ENCODE measurements at regions not wholly inside any gene's neighbourhood (a gene's known extent, or its start where the extent isn't known, plus 50 kb on each side); places are given as distances from the start of the nearest gene placed in this dataset.
"Not testable (repeated sequence)": the region's sequence is repeated elsewhere in the genome, so short reads cannot be mapped to it uniquely, and the experiment has no call there.

DNA sequence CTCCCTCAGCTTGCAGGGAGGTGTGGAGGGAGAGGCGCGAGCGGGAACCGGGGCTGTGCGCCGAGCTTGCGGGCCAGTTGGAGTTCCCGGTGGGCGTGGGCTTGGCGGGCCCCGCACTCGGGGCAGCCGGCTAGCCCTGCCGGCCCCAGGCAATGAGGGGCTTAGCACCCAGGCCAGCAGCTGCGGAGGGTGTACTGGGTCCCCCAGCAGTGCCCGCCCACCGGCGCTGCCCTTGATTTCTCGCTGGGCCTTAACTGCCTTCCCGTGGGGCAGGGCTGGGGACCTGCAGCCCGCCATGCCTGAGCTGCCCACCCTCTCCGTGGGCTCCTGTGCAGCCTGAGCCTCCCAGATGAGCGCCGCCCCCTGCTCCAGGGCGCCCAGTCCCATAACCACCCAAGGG, 537.3 kb downstream of the ZBBX start:
- TF ChIP-seq, protein P1, sequence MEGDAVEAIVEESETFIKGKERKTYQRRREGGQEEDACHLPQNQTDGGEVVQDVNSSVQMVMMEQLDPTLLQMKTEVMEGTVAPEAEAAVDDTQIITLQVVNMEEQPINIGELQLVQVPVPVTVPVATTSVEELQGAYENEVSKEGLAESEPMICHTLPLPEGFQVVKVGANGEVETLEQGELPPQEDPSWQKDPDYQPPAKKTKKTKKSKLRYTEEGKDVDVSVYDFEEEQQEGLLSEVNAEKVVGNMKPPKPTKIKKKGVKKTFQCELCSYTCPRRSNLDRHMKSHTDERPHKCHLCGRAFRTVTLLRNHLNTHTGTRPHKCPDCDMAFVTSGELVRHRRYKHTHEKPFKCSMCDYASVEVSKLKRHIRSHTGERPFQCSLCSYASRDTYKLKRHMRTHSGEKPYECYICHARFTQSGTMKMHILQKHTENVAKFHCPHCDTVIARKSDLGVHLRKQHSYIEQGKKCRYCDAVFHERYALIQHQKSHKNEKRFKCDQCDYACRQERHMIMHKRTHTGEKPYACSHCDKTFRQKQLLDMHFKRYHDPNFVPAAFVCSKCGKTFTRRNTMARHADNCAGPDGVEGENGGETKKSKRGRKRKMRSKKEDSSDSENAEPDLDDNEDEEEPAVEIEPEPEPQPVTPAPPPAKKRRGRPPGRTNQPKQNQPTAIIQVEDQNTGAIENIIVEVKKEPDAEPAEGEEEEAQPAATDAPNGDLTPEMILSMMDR (IDR thresholded peaks at IDR 0.05), result not testable (repeated sequence)
- not testable (repeated sequence) for TF ChIP-seq EZH2 (IDR thresholded peaks at IDR 0.05)
